Ascending aorta (tissue), 2 donors: ENCODE measurements at regions not wholly inside any gene's neighbourhood (a gene's known extent, or its start where the extent isn't known, plus 50 kb on each side); places are given as distances from the start of the nearest gene placed in this dataset.

Experiments
- DNase-seq, 2 donors: peaks; one replicate each; pipeline ENCODE4 v3.0.0-alpha.2; 2019; ENCODE audit warnings: low spot score in 2 of 2
- H3K27ac ChIP-seq, 2 donors: fragments of 200-600 bp; sonication (generic); one replicate each; pipeline ENCODE4 v1.5.1; 2016 to 2017; ENCODE audit warnings: mild to moderate bottlenecking in 1 of 2
- H3K27me3 ChIP-seq: fragments of 200-600 bp; sonication (generic); one replicate; pipeline ENCODE4 v1.5.1; 2017
- H3K36me3 ChIP-seq, 2 donors: fragments of 200-600 bp; sonication (generic); one replicate each; pipeline ENCODE4 v1.5.1; 2016
- H3K4me1 ChIP-seq, 2 donors: fragments of 200-600 bp; sonication (generic); one replicate each; pipeline ENCODE4 v1.5.1; 2016 to 2017; ENCODE audit warnings: mild to moderate bottlenecking in 1 of 2
- H3K4me3 ChIP-seq, 2 donors: fragments of 200-600 bp; sonication (generic); one replicate each; pipeline ENCODE4 v1.5.1; 2016 to 2017; ENCODE audit warnings: mild to moderate bottlenecking in 1 of 2
- H3K9me3 ChIP-seq, 2 donors: fragments of 200-600 bp; sonication (generic); one replicate each; pipeline ENCODE4 v1.5.1; 2016
- intact Hi-C: fragments of 100-400 bp; cut with DNase I; formaldehyde crosslinking; loops from one replicate; pipeline ENCODE4 v1.15.1; 2023
- TF ChIP-seq, protein P1 (sequence below), 3 experiments: fragments of 200-600 bp in 2 of 3; fragments of 450-650 bp in 1 of 3; sonication (generic) in 2 of 3; IDR thresholded peaks; one replicate each; pipeline ENCODE4 v1.5.1; 2016 to 2019; ENCODE audit warnings: antibody characterized with exemption in 3 of 3, mild to moderate bottlenecking in 1 of 3, moderate library complexity in 1 of 3

DNA sequence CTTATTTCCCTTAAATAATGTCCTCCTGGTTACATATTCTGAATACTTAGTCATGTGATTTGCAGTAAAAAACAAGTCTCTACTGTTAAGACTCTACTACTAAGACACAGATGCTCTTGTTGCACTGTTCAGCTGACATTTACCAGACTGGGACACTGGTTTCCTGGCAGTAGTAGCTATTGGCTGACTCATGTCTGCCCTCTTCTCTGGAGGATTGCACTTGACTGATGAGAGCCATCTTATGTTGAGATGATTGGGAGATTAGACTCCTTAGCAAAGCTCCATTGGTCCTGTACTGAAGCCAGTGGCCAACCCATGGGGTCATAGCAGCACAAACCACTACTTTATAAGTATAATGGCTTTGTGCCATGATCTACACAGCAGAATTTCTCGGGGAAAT, 1672.6 kb upstream of the PCDH20 start:
- intact Hi-C loops = no loop called here
- DNase-seq = no peak
- Histone ChIP-seq H3K4me3 (no peak overlapping the region), H3K27ac (no peak overlapping the region), H3K27me3 (no peaks in the 10 kb centered on the region), H3K9me3 (no peaks in the 10 kb centered on the region), H3K4me1 (no peaks in the 10 kb centered on the region), H3K36me3 (no peaks in the 10 kb centered on the region)
- TF ChIP-seq, protein P1, sequence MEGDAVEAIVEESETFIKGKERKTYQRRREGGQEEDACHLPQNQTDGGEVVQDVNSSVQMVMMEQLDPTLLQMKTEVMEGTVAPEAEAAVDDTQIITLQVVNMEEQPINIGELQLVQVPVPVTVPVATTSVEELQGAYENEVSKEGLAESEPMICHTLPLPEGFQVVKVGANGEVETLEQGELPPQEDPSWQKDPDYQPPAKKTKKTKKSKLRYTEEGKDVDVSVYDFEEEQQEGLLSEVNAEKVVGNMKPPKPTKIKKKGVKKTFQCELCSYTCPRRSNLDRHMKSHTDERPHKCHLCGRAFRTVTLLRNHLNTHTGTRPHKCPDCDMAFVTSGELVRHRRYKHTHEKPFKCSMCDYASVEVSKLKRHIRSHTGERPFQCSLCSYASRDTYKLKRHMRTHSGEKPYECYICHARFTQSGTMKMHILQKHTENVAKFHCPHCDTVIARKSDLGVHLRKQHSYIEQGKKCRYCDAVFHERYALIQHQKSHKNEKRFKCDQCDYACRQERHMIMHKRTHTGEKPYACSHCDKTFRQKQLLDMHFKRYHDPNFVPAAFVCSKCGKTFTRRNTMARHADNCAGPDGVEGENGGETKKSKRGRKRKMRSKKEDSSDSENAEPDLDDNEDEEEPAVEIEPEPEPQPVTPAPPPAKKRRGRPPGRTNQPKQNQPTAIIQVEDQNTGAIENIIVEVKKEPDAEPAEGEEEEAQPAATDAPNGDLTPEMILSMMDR (IDR thresholded peaks at IDR 0.05) = no peak

DNA sequence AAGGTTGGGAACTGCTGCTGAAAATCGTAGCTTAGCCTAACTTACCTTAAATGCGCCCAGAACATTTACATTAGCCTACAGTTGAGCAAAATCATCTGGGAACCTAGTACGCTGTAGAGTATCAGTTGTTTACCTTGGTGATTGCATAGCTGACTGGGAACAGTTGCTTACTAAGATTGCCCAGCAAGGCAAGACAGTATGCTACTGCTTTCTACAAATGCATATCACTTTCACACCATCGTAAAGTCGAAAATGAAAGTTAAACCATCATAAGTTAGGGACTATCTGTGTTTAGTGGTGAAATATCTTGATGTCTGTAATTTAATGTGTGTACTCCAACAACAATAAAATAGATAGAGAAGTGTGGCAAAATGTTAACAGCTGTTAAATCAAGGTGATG, 1670.6 kb upstream of the PCDH20 start:
- no peaks in the 10 kb centered on the region for H3K36me3 ChIP-seq
- TF ChIP-seq, protein P1 (IDR thresholded peaks at IDR 0.05) = no peak
- H3K4me1 ChIP-seq = no peaks in the 10 kb centered on the region
- H3K27ac ChIP-seq = no peak overlapping the region
- peaks cover 0 to 6% of the 10 kb centered on the region in 2 donors for H3K9me3 ChIP-seq
- no peaks in the 10 kb centered on the region for H3K27me3 ChIP-seq
- intact Hi-C loops = no loop called here
- no peak for DNase-seq
- no peak overlapping the region for H3K4me3 ChIP-seq

DNA sequence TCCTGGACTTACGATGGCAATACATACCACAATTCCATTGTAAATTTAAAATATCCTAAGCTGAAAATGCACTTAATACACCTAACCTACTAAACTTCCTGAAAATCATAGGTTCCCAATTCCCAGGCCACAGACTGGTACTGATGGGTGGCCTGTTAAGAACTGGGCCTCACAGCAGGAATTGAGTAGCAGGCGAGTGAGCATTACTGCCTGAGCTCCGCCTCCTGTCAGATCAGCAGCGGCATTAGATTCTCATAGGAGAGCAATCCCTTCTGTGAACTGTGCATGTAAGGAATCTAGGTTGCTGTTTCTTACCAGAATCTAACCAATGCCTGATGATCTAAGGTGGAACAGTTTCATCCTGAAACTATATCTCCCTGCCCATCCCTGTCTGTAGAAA, 1670.2 kb upstream of the PCDH20 start:
- no peak for DNase-seq
- Histone ChIP-seq H3K4me1 (no peaks in the 10 kb centered on the region), H3K4me3 (no peak overlapping the region), H3K27me3 (no peaks in the 10 kb centered on the region), H3K9me3 (peaks cover 0 to 6% of the 10 kb centered on the region in 2 donors), H3K27ac (no peak overlapping the region), H3K36me3 (no peaks in the 10 kb centered on the region)
- intact Hi-C loops = no loop called here
- TF ChIP-seq, protein P1 (IDR thresholded peaks at IDR 0.05) = no peak

DNA sequence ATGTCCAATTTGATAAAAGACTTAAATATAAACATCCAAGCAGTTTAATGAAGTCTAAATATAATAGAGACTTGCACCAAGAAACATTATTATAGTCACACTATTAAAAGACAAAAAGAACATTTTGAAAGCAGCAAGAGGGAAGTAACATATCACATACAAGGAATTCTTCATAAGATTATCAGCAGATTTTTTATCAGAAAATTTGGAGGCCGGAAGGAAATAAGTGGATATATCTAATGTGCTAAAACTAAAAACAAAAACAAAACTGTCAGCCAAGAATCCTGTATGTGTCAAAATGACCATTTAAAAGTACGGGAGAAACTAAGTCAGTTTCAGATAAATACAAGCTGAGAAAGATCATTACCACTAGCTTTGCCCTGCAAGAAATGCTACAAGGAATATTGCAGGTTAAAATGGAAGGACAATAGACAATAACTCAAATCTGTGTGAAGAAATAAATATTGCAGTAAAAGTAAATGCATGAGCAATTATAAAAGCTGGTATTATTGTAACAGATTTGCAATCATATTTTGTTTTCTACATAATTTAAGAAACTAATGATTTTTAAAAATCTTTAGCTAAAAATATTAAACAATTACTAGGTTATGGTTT, 1665.9 kb upstream of the PCDH20 start:
- peaks cover 0 to 6% of the 10 kb centered on the region in 2 donors for H3K9me3 ChIP-seq
- H3K4me1 ChIP-seq = no peaks in the 10 kb centered on the region
- no peak overlapping the region for H3K4me3 ChIP-seq
- no peaks in the 10 kb centered on the region for H3K27me3 ChIP-seq
- TF ChIP-seq, protein P1 (IDR thresholded peaks at IDR 0.05) = no peak
- H3K36me3 ChIP-seq = no peaks in the 10 kb centered on the region
- DNase-seq = no peak
- H3K27ac ChIP-seq = no peak overlapping the region
- intact Hi-C loops = no loop called here

DNA sequence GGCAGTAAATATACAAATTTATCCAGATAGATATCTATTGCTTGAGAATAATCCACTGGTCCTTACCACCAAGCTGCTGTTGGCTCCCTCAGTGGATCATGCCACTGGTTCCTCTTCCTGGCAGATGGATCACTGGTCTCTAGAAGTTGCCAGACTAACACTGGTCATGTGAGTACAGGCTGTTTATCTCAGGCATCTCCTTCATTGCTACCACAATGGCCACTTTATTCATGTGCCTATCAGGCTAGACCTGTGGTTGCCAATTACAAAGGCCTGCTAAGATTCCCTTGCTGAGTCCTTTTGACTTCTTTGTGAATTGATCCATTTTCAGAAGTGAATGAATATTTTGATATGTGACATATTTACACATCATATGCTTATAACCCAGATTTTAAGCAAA, 1659.5 kb upstream of the PCDH20 start:
- intact Hi-C loops = no loop called here
- Histone ChIP-seq H3K4me1 (no peaks in the 10 kb centered on the region), H3K9me3 (no peaks in the 10 kb centered on the region), H3K36me3 (no peaks in the 10 kb centered on the region), H3K4me3 (no peak overlapping the region), H3K27ac (no peak overlapping the region), H3K27me3 (no peaks in the 10 kb centered on the region)
- DNase-seq = no peak
- TF ChIP-seq, protein P1 (IDR thresholded peaks at IDR 0.05) = no peak

DNA sequence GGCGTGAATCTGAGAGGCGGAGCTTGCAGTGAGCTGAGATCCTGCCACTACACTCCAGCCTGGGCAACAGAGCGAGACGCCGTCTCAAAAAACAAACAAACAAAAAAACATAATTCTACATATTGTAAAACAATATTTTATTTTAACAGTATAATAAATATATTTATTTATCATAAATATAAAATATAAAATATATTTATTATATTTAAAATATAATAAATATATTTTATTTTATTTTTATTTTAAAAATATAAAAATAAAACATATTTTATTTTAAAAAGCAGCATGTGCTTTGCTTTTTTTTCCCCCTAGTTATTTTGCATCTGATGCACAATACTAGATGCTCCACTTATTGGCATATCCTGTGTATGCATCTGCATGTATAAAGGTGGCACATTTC, 1634.6 kb upstream of the PCDH20 start:
- no peaks in the 10 kb centered on the region for H3K4me1 ChIP-seq
- intact Hi-C loops = no loop called here
- DNase-seq = no peak
- no peak overlapping the region for H3K4me3 ChIP-seq
- no peaks in the 10 kb centered on the region for H3K27me3 ChIP-seq
- H3K27ac ChIP-seq = no peak overlapping the region
- H3K9me3 ChIP-seq = no peaks in the 10 kb centered on the region
- H3K36me3 ChIP-seq = no peaks in the 10 kb centered on the region
- TF ChIP-seq, protein P1 (IDR thresholded peaks at IDR 0.05) = no peak
